ENCODE measurements at regions not wholly inside any gene's neighbourhood (a gene's known extent, or its start where the extent isn't known, plus 50 kb on each side); places are given as distances from the start of the nearest gene placed in this dataset.

- Histone ChIP-seq H3K36me3 (ENCODE audit: insufficient read depth, low read length) (no peaks in the 10 kb centered on the region), H3K27ac (ENCODE audit: low read length) (no peak overlapping the region), H3K79me2 (ENCODE audit: insufficient read depth, low read length) (no peaks in the 10 kb centered on the region), H3K4me1 (ENCODE audit: insufficient read depth, low read length) (no peaks in the 10 kb centered on the region), H3K9ac (ENCODE audit: low read depth, low read length) (no peak overlapping the region), H2AFZ (ENCODE audit: low read depth, low read length) (no peak overlapping the region), H3K27me3 (ENCODE audit: insufficient read depth, low read length, poor library complexity) (no peaks in the 10 kb centered on the region), H3K9me3 (ENCODE audit: insufficient read depth, low read length, severe bottlenecking) (no peaks in the 10 kb centered on the region), H3K4me3 (ENCODE audit: low read depth in 1 of 2, low read length in 2 of 2) (no peak overlapping the region), H4K20me1 (ENCODE audit: insufficient read depth, low read length) (no peaks in the 10 kb centered on the region), H3K4me2 (ENCODE audit: insufficient read depth, low read length) (no peak overlapping the region)
- no peak for TF ChIP-seq EZH2 (IDR thresholded peaks at IDR 0.05; ENCODE audit: borderline replicate concordance, low read depth, low read length, severe bottlenecking)
- TF ChIP-seq, protein P1, sequence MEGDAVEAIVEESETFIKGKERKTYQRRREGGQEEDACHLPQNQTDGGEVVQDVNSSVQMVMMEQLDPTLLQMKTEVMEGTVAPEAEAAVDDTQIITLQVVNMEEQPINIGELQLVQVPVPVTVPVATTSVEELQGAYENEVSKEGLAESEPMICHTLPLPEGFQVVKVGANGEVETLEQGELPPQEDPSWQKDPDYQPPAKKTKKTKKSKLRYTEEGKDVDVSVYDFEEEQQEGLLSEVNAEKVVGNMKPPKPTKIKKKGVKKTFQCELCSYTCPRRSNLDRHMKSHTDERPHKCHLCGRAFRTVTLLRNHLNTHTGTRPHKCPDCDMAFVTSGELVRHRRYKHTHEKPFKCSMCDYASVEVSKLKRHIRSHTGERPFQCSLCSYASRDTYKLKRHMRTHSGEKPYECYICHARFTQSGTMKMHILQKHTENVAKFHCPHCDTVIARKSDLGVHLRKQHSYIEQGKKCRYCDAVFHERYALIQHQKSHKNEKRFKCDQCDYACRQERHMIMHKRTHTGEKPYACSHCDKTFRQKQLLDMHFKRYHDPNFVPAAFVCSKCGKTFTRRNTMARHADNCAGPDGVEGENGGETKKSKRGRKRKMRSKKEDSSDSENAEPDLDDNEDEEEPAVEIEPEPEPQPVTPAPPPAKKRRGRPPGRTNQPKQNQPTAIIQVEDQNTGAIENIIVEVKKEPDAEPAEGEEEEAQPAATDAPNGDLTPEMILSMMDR (IDR thresholded peaks at IDR 0.05; ENCODE audit: borderline replicate concordance, extremely low read depth, low read length, poor library complexity, severe bottlenecking), result no peak
- DNase-seq (no peak), ATAC-seq (ENCODE audit: insufficient read depth, low read depth) (no peak)
Observed at GRCh38 chr5:57734296-57734695, 251.7 kb upstream of the ACTBL2 start.

- Histone ChIP-seq H3K4me3 (ENCODE audit: low read depth in 1 of 2, low read length in 2 of 2) (no peak overlapping the region), H3K9me3 (ENCODE audit: insufficient read depth, low read length, severe bottlenecking) (no peaks in the 10 kb centered on the region), H3K36me3 (ENCODE audit: insufficient read depth, low read length) (no peaks in the 10 kb centered on the region), H4K20me1 (ENCODE audit: insufficient read depth, low read length) (no peaks in the 10 kb centered on the region), H3K9ac (ENCODE audit: low read depth, low read length) (no peak overlapping the region), H2AFZ (ENCODE audit: low read depth, low read length) (no peak overlapping the region), H3K79me2 (ENCODE audit: insufficient read depth, low read length) (no peaks in the 10 kb centered on the region), H3K27me3 (ENCODE audit: insufficient read depth, low read length, poor library complexity) (no peaks in the 10 kb centered on the region), H3K4me1 (ENCODE audit: insufficient read depth, low read length) (no peaks in the 10 kb centered on the region), H3K4me2 (ENCODE audit: insufficient read depth, low read length) (no peak overlapping the region), H3K27ac (ENCODE audit: low read length) (no peak overlapping the region)
- DNase-seq, result no peak
- ATAC-seq (ENCODE audit: insufficient read depth, low read depth), result no peak
- TF ChIP-seq EZH2 (IDR thresholded peaks at IDR 0.05; ENCODE audit: borderline replicate concordance, low read depth, low read length, severe bottlenecking), result no peak
- TF ChIP-seq, protein P1 (IDR thresholded peaks at IDR 0.05; ENCODE audit: borderline replicate concordance, extremely low read depth, low read length, poor library complexity, severe bottlenecking), result no peak
Observed at GRCh38 chr5:57727591-57727990, 245.0 kb upstream of the ACTBL2 start.

- Histone ChIP-seq H3K36me3 (ENCODE audit: insufficient read depth, low read length) (no peaks in the 10 kb centered on the region), H3K9me3 (ENCODE audit: insufficient read depth, low read length, severe bottlenecking) (no peaks in the 10 kb centered on the region), H3K79me2 (ENCODE audit: insufficient read depth, low read length) (no peaks in the 10 kb centered on the region), H3K27me3 (ENCODE audit: insufficient read depth, low read length, poor library complexity) (peaks cover 3% of the 10 kb centered on the region), H4K20me1 (ENCODE audit: insufficient read depth, low read length) (no peaks in the 10 kb centered on the region), H3K4me3 (ENCODE audit: low read depth in 1 of 2, low read length in 2 of 2) (no peak overlapping the region), H3K9ac (ENCODE audit: low read depth, low read length) (no peak overlapping the region), H2AFZ (ENCODE audit: low read depth, low read length) (no peak overlapping the region), H3K27ac (ENCODE audit: low read length) (no peak overlapping the region), H3K4me1 (ENCODE audit: insufficient read depth, low read length) (no peaks in the 10 kb centered on the region), H3K4me2 (ENCODE audit: insufficient read depth, low read length) (no peak overlapping the region)
- ATAC-seq (ENCODE audit: insufficient read depth, low read depth), result no peak
- no peak for TF ChIP-seq EZH2 (IDR thresholded peaks at IDR 0.05; ENCODE audit: borderline replicate concordance, low read depth, low read length, severe bottlenecking)
- TF ChIP-seq, protein P1 (IDR thresholded peaks at IDR 0.05; ENCODE audit: borderline replicate concordance, extremely low read depth, low read length, poor library complexity, severe bottlenecking), result no peak
- no peak for DNase-seq
Observed at GRCh38 chr5:57725658-57726504, 243.3 kb upstream of the ACTBL2 start.
